WTC11 (cell line): ENCODE measurements at regions not wholly inside any gene's neighbourhood (a gene's known extent, or its start where the extent isn't known, plus 50 kb on each side); places are given as distances from the start of the nearest gene placed in this dataset.

Source experiments
- ATAC-seq: fragments of 200-7000 bp; cut with Tn5 transposase; 2 replicates; pipeline ENCODE4 v1.10.0; 2021; ENCODE audit warnings: mild to moderate bottlenecking, moderate library complexity
- CTCF ChIA-PET: fragments of 300-600 bp; sonication (Branson Sonifier 250); formaldehyde crosslinking; loops from one replicate; lab custom pipeline; 2021; ENCODE audit warnings: antibody characterized with exemption; lab: Charles Lee
- POLR2A ChIA-PET: fragments of 350-600 bp; sonication (Branson Sonifier 250); formaldehyde crosslinking; loops from one replicate; lab custom pipeline; 2021; ENCODE audit warnings: antibody characterized with exemption; lab: Charles Lee
- DNase-seq: peaks from one replicate; pipeline ENCODE4 v3.0.0; 2021; ENCODE audit warnings: low spot score
- H3K27ac Mint-ChIP-seq: 2 replicates; pipeline ENCODE4 v1.8.0; 2021; ENCODE audit warnings: mixed read lengths
- H3K27me3 Mint-ChIP-seq: 2 replicates; pipeline ENCODE4 v1.8.0; 2021; ENCODE audit warnings: low read depth, mild to moderate bottlenecking, moderate library complexity, mixed read lengths
- H3K36me3 Mint-ChIP-seq: 2 replicates; pipeline ENCODE4 v1.8.0; 2021; ENCODE audit warnings: mixed read lengths
- H3K4me1 Mint-ChIP-seq: 2 replicates; pipeline ENCODE4 v1.8.0; 2022; ENCODE audit warnings: mixed read lengths
- H3K4me3 Mint-ChIP-seq: 2 replicates; pipeline ENCODE4 v1.8.0; 2021; ENCODE audit warnings: mild to moderate bottlenecking, moderate library complexity, mixed read lengths
- H3K9me3 Mint-ChIP-seq: 2 replicates; pipeline ENCODE4 v1.8.0; 2021; ENCODE audit warnings: mixed read lengths
- E2F4 ChIP-seq: sonication (generic); formaldehyde crosslinking; IDR thresholded peaks from 2 replicates; pipeline ENCODE4 v1.8.1; 2022; ENCODE audit warnings: low read depth, mild to moderate bottlenecking, moderate library complexity, missing genetic modification reagents, borderline replicate concordance
- E2F5 ChIP-seq: sonication (generic); formaldehyde crosslinking; IDR thresholded peaks from 2 replicates; pipeline ENCODE4 v1.8.1; 2022; ENCODE audit warnings: mild to moderate bottlenecking, moderate library complexity, missing genetic modification reagents
- ESRRA ChIP-seq: sonication (generic); formaldehyde crosslinking; IDR thresholded peaks from 2 replicates; pipeline ENCODE4 v1.8.1; 2022; ENCODE audit warnings: mild to moderate bottlenecking, missing genetic modification reagents, borderline replicate concordance
- ETV6 ChIP-seq: sonication (generic); formaldehyde crosslinking; IDR thresholded peaks from 2 replicates; pipeline ENCODE4 v1.8.1; 2022; ENCODE audit warnings: mild to moderate bottlenecking, missing genetic modification reagents
- FOXP4 ChIP-seq: sonication (generic); formaldehyde crosslinking; IDR thresholded peaks from 2 replicates; pipeline ENCODE4 v1.8.0; 2022; ENCODE audit warnings: mild to moderate bottlenecking, missing genetic modification reagents
- GABPB1 ChIP-seq: sonication (generic); formaldehyde crosslinking; IDR thresholded peaks from 2 replicates; pipeline ENCODE4 v1.8.1; 2023; ENCODE audit warnings: mild to moderate bottlenecking, missing genetic modification reagents
- IRF1 ChIP-seq: sonication (generic); formaldehyde crosslinking; IDR thresholded peaks from 2 replicates; pipeline ENCODE4 v1.8.0; 2023; ENCODE audit warnings: missing genetic modification reagents
- JAZF1 ChIP-seq: fragments of 250-450 bp; sonication (Bioruptor Pico); IDR thresholded peaks from 2 replicates; pipeline ENCODE4 v1.9.0; 2021; ENCODE audit warnings: moderate library complexity, mild to moderate bottlenecking, inconsistent platforms
- NFATC4 ChIP-seq: fragments of 250-450 bp; sonication (Bioruptor Pico); IDR thresholded peaks from 2 replicates; pipeline ENCODE4 v1.9.0; 2021; ENCODE audit warnings: mild to moderate bottlenecking
- OVOL2 ChIP-seq: fragments of 250-450 bp; sonication (Bioruptor Pico); IDR thresholded peaks from 2 replicates; pipeline ENCODE4 v1.9.0; 2021; ENCODE audit warnings: mild to moderate bottlenecking, borderline replicate concordance
- PRDM15 ChIP-seq: sonication (generic); formaldehyde crosslinking; IDR thresholded peaks from 2 replicates; pipeline ENCODE4 v1.8.0; 2022; ENCODE audit warnings: missing genetic modification reagents
- RORB ChIP-seq: fragments of 250-450 bp; sonication (Bioruptor Pico); IDR thresholded peaks from 2 replicates; pipeline ENCODE4 v1.9.0; 2021; ENCODE audit warnings: mild to moderate bottlenecking
- TEAD4 ChIP-seq: sonication (generic); formaldehyde crosslinking; IDR thresholded peaks from 2 replicates; pipeline ENCODE4 v1.8.0; 2022; ENCODE audit warnings: mild to moderate bottlenecking, missing genetic modification reagents
- USF2 ChIP-seq: sonication (generic); formaldehyde crosslinking; IDR thresholded peaks from 2 replicates; pipeline ENCODE4 v1.8.1; 2023; ENCODE audit warnings: mild to moderate bottlenecking, missing genetic modification reagents, moderate library complexity
- ZNF121 ChIP-seq: sonication (generic); formaldehyde crosslinking; IDR thresholded peaks from 2 replicates; pipeline ENCODE4 v1.8.0; 2023; ENCODE audit warnings: missing genetic modification reagents
- ZNF423 ChIP-seq: fragments of 250-450 bp; sonication (Bioruptor Pico); IDR thresholded peaks from 2 replicates; pipeline ENCODE4 v2.1.2; 2022; ENCODE audit warnings: mild to moderate bottlenecking, moderate library complexity

- TF ChIP-seq PRDM15 (CRISPR knock-in tag) (no peak), RORB (CRISPR knock-in tag) (no peak), OVOL2 (CRISPR knock-in tag) (no peak), ZNF121 (CRISPR knock-in tag) (peak; percentile 86), ZNF423 (CRISPR knock-in tag) (peak; percentile 82), JAZF1 (CRISPR knock-in tag) (no peak), FOXP4 (no peak), USF2 (CRISPR knock-in tag) (no peak), ESRRA (no peak), IRF1 (CRISPR knock-in tag) (no peak), GABPB1 (CRISPR knock-in tag) (no peak), E2F5 (CRISPR knock-in tag) (no peak)
Observed at GRCh38 chr5:174311531-174312269, 266.2 kb downstream of the NSG2 start (continued).

- Mint-ChIP-seq H3K4me1 (peaks cover 11% of the 10 kb centered on the region; the same call in 1 of the 2 replicates), H3K36me3 (no peaks in the 10 kb centered on the region), H3K4me3 (peak overlapping the region; percentile 25; the same call in 1 of the 2 replicates), H3K27me3 (peaks cover 22% of the 10 kb centered on the region), H3K27ac (no peak overlapping the region), H3K9me3 (no peaks in the 10 kb centered on the region)
- ATAC-seq, result no peak
- ChIA-PET CTCF (interaction anchor here (0.6 to 5.4 kb wide), 55 partner anchors 9 to 1499 kb away, joined by 3 to 148 read pairs (median 5); partner anchors contain the start of genes BOD1 and NSG2), POLR2A (interaction anchor here (1.1 kb wide), 1 partner anchor 267 kb away, joined by 8 read pairs; the partner anchor contains the start of gene NSG2)
- TF ChIP-seq TEAD4 (no peak), ZNF121 (CRISPR knock-in tag) (no peak), E2F4 (CRISPR knock-in tag) (no peak), NFATC4 (no peak), ETV6 (0 out of 2 replicates have a peak, but pooled peaks have one; percentile 1)
- no peak for DNase-seq
Observed at GRCh38 chr5:174312270-174312617, 266.7 kb downstream of the NSG2 start.
